Activated CD4-positive, CD25-positive, alpha-beta regulatory T cell treated with anti-CD3 and anti-CD28 coated beads, Interleukin-2, amount 50 U/mL, for 24 hours (primary cell): ENCODE measurements at regions not wholly inside any gene's neighbourhood (a gene's known extent, or its start where the extent isn't known, plus 50 kb on each side); places are given as distances from the start of the nearest gene placed in this dataset.
"Not testable (repeated sequence)": the region's sequence is repeated elsewhere in the genome, so short reads cannot be mapped to it uniquely, and the experiment has no call there.

Experiments
- ATAC-seq, 2 donors: fragments of 150-1000 bp; cut with Tn5 transposase; one replicate each; pipeline ENCODE4 v1.10.0; 2021; ENCODE audit warnings: mild to moderate bottlenecking in 1 of 2, moderate library complexity in 1 of 2

DNA sequence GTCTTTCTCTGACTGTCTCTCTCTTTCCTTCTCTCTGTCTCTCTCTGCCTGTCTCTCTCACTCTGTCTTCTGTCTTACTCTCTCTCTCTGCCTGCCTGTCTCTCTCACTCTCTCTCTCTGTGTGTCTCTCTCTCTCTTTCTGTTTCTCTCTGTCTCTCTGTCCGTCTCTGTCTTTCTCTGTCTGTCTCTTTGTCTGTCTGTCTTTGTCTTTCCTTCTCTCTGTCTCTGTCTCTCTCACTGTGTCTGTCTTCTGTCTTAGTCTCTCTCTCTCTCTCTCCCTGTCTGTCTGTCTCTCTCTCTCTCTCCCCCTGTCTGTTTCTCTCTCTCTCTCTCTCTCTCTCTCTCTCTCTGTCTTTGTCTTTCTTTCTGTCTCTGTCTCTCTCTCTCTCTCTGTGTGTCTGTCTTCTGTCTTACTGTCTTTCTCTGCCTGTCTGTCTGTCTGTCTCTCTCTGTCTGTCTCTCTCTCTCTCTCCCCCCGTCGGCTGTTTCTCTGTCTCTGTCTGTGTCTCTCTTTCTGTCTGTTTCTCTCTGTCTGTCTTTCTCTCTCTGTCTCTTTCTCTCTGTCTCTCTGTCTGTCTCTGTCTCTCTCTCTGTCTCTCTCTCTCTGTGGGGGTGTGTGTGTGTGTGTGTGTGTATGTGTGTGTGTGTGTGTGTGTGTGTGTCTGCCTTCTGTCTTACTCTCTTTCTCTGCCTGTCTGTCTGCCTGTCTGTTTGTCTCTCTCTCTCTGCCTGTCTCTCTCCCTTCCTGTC, 2056.8 kb upstream of the TPTE start:
- ATAC-seq, result peak; percentile 80 to 88

- not testable (repeated sequence) for ATAC-seq
Measured at GRCh38 chr21:8466642-8467041, 2054.7 kb upstream of the TPTE start.
